ENCODE measurements at regions not wholly inside any gene's neighbourhood (a gene's known extent, or its start where the extent isn't known, plus 50 kb on each side); places are given as distances from the start of the nearest gene placed in this dataset.

DNA sequence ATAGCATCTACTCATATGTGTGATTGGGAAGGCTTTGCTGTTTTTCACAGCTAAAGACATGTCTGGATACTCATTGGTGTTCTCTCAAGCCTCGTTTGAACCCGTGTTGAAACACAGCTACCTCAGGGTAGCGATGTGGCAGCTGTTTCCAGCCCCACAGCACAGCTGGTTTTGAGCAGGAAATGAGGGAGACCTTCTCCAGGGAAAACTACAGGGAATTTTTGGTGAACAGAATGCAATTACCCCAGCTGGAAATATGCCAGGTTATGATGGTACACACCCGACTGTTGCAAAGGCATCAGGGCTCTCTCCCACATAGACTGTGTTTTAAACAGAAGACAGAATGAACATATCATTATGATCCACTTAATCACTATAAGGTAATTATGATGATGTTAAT is 828.9 kb downstream of the VRK1 start:
- Histone ChIP-seq H3K9me3 (ENCODE audit: control insufficient read depth in 3 of 3, low read length in 3 of 3) (no peaks in the 10 kb centered on the region), H3K4me1 (ENCODE audit: control insufficient read depth in 3 of 3, insufficient read depth in 3 of 3, low read length in 3 of 3) (no peaks in the 10 kb centered on the region), H3K27me3 (ENCODE audit: control insufficient read depth in 3 of 3, insufficient read depth in 3 of 3, low read length in 3 of 3) (no peaks in the 10 kb centered on the region), H3K9ac (ENCODE audit: low read depth in 1 of 3, low read length in 3 of 3) (no peak overlapping the region), H3K4me3 (ENCODE audit: low read length in 3 of 3) (no peak overlapping the region), H3K27ac (ENCODE audit: low read depth, low read length) (no peak overlapping the region), H3K36me3 (ENCODE audit: control insufficient read depth in 3 of 3, insufficient read depth in 3 of 3, low read length in 3 of 3) (no peaks in the 10 kb centered on the region)

DNA sequence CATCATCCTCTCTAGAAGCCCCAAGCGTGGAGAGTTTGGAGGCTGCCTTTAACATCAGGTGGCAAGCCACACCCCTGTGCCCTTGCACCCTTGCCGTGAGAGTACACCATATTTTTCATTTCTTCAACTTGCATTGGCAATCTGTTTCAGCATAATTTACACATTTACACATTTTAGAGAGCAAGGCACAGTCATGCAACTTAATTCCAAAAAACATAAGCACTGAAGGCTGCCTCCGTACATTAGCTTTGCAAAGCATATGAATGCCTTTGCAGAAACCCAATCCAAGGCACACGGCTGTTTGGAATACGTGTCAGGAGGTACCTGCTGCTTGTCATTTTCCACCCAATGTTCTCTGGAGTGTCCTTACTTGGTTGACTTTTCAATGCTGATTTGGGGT is 833.1 kb downstream of the VRK1 start:
- Histone ChIP-seq H3K27me3 (ENCODE audit: control insufficient read depth in 3 of 3, insufficient read depth in 3 of 3, low read length in 3 of 3) (no peaks in the 10 kb centered on the region), H3K27ac (ENCODE audit: low read depth, low read length) (no peak overlapping the region), H3K9me3 (ENCODE audit: control insufficient read depth in 3 of 3, low read length in 3 of 3) (no peaks in the 10 kb centered on the region), H3K4me3 (ENCODE audit: low read length in 3 of 3) (no peak overlapping the region), H3K36me3 (ENCODE audit: control insufficient read depth in 3 of 3, insufficient read depth in 3 of 3, low read length in 3 of 3) (no peaks in the 10 kb centered on the region), H3K4me1 (ENCODE audit: control insufficient read depth in 3 of 3, insufficient read depth in 3 of 3, low read length in 3 of 3) (no peaks in the 10 kb centered on the region), H3K9ac (ENCODE audit: low read depth in 1 of 3, low read length in 3 of 3) (no peak overlapping the region)

DNA sequence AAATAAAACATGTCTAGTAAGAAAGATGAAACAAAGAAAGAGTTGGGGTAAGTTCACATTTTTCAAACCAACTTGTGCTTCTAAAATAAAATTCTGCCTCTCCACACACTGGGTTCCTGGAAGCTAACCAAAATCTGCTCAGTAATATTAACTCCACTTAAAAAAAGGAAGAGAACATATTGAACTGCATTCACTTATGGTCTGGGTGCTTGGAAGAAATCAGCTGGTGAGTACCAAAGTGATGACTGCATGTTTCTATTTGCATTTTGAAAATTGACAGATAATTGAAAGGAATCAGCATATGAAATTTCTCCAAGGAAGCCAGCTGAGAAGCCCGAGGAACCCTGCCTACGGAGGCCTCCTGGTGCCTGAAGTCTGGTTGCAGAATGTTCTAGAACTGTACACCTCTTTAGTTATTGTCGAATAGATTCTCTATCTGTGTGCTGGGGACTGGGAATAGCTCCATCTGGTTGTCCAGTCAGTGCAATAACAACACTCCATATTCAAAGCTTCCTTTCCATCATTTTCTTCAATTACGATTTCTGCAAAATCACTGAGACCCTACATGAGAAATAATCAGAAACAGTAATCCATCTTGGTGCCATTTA is 836.1 kb downstream of the VRK1 start:
- Histone ChIP-seq H3K9ac (ENCODE audit: low read depth in 1 of 3, low read length in 3 of 3) (no peak overlapping the region), H3K4me1 (ENCODE audit: control insufficient read depth in 3 of 3, insufficient read depth in 3 of 3, low read length in 3 of 3) (no peaks in the 10 kb centered on the region), H3K9me3 (ENCODE audit: control insufficient read depth in 3 of 3, low read length in 3 of 3) (no peaks in the 10 kb centered on the region), H3K4me3 (ENCODE audit: low read length in 3 of 3) (no peak overlapping the region), H3K27me3 (ENCODE audit: control insufficient read depth in 3 of 3, insufficient read depth in 3 of 3, low read length in 3 of 3) (no peaks in the 10 kb centered on the region), H3K27ac (ENCODE audit: low read depth, low read length) (no peak overlapping the region), H3K36me3 (ENCODE audit: control insufficient read depth in 3 of 3, insufficient read depth in 3 of 3, low read length in 3 of 3) (no peaks in the 10 kb centered on the region)

DNA sequence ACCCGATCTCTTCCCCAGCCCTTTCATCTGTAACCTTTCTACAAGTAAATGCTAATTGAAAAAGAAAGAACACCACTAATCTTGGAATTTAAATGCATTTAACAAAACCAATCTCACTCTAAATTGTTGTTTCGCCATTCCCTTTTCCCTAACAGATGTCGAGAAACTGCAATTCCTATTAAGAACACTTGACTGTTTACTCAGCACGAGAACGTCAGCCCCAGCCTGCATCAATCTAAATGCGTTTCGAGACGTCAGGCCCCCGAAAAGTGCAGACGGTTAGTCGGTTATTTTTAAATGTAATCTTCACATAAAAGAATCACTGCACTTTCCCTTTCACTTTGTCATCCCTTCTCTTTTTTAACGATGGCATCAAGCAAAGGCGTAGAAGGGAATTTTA is 837.6 kb downstream of the VRK1 start:
- H3K36me3 ChIP-seq (ENCODE audit: control insufficient read depth in 3 of 3, insufficient read depth in 3 of 3, low read length in 3 of 3), result no peaks in the 10 kb centered on the region
- H3K9ac ChIP-seq (ENCODE audit: low read depth in 1 of 3, low read length in 3 of 3), result peak overlapping the region in 1 of 3 donors; percentile 18
- no peaks in the 10 kb centered on the region for H3K27me3 ChIP-seq (ENCODE audit: control insufficient read depth in 3 of 3, insufficient read depth in 3 of 3, low read length in 3 of 3)
- no peaks in the 10 kb centered on the region for H3K9me3 ChIP-seq (ENCODE audit: control insufficient read depth in 3 of 3, low read length in 3 of 3)
- H3K4me1 ChIP-seq (ENCODE audit: control insufficient read depth in 3 of 3, insufficient read depth in 3 of 3, low read length in 3 of 3), result no peaks in the 10 kb centered on the region
- no peak overlapping the region for H3K27ac ChIP-seq (ENCODE audit: low read depth, low read length)
- H3K4me3 ChIP-seq (ENCODE audit: low read length in 3 of 3), result peak overlapping the region; percentile 8 to 61 (median 53)

DNA sequence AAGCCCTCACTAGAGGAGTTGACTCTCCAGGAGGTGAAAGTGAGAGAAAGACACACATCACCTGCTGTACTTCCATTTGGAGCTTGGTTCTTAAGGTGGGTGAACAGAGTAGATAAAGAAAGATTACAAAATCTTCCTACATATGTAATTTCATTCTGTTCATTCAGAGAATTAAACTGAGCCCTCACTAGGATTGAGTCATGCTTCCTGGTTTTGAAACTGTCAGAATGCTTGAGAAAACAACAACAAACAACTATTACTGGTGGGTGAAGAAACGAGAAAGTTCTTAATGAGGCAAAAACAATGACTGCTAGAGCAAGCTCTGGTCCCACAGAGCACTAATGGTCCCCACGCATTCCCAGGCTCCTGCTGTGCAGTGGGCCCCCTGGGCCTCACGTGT is 841.7 kb downstream of the VRK1 start:
- no peak overlapping the region for H3K27ac ChIP-seq (ENCODE audit: low read depth, low read length)
- H3K4me1 ChIP-seq (ENCODE audit: control insufficient read depth in 3 of 3, insufficient read depth in 3 of 3, low read length in 3 of 3), result no peaks in the 10 kb centered on the region
- no peak overlapping the region for H3K4me3 ChIP-seq (ENCODE audit: low read length in 3 of 3)
- H3K9ac ChIP-seq (ENCODE audit: low read depth in 1 of 3, low read length in 3 of 3), result no peak overlapping the region
- H3K27me3 ChIP-seq (ENCODE audit: control insufficient read depth in 3 of 3, insufficient read depth in 3 of 3, low read length in 3 of 3), result no peaks in the 10 kb centered on the region
- H3K36me3 ChIP-seq (ENCODE audit: control insufficient read depth in 3 of 3, insufficient read depth in 3 of 3, low read length in 3 of 3), result no peaks in the 10 kb centered on the region
- H3K9me3 ChIP-seq (ENCODE audit: control insufficient read depth in 3 of 3, low read length in 3 of 3), result no peaks in the 10 kb centered on the region

DNA sequence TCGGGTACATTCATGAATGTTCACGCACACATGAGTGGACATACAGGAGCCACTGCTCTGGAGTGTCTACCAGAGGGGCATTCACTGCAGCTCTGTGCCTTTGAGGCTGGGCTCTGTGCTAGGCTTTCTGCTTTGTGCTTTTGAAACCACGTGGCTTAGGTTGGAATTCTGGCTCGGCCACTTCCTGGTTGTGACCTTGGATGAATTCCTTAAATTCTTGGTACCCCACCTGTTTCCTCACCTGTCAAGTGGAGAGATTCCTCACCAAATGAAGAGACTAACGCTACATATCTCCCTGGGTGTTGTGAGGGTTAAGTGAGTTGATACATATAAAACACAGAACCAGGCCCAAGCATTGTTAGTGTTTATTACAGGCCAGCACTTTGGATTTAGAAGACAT is 842.8 kb downstream of the VRK1 start:
- Histone ChIP-seq H3K4me3 (ENCODE audit: low read length in 3 of 3) (no peak overlapping the region), H3K27me3 (ENCODE audit: control insufficient read depth in 3 of 3, insufficient read depth in 3 of 3, low read length in 3 of 3) (no peaks in the 10 kb centered on the region), H3K9ac (ENCODE audit: low read depth in 1 of 3, low read length in 3 of 3) (no peak overlapping the region), H3K9me3 (ENCODE audit: control insufficient read depth in 3 of 3, low read length in 3 of 3) (no peaks in the 10 kb centered on the region), H3K36me3 (ENCODE audit: control insufficient read depth in 3 of 3, insufficient read depth in 3 of 3, low read length in 3 of 3) (no peaks in the 10 kb centered on the region), H3K4me1 (ENCODE audit: control insufficient read depth in 3 of 3, insufficient read depth in 3 of 3, low read length in 3 of 3) (no peaks in the 10 kb centered on the region), H3K27ac (ENCODE audit: low read depth, low read length) (no peak overlapping the region)

DNA sequence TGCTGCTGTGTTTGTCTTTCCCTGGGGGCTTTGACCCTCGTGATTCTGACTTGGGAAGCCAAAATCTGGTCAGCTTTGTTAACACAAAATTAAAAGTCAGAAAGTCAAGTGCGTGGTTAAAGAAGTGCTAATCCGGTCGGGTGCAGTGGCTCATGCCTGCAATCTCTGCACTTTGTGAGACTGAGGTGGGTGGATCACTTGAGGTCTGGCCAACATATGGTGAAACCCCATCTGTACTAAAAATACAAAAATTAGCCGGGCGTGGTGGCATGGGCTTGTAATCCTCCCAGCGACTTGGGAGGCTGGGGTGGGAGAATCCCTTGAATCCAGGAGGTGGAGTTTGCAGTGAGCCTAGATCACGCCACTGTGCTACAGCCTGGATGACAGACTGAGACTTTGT is 844.6 kb downstream of the VRK1 start:
- no peaks in the 10 kb centered on the region for H3K9me3 ChIP-seq (ENCODE audit: control insufficient read depth in 3 of 3, low read length in 3 of 3)
- H3K4me1 ChIP-seq (ENCODE audit: control insufficient read depth in 3 of 3, insufficient read depth in 3 of 3, low read length in 3 of 3), result no peaks in the 10 kb centered on the region
- no peak overlapping the region for H3K4me3 ChIP-seq (ENCODE audit: low read length in 3 of 3)
- H3K27me3 ChIP-seq (ENCODE audit: control insufficient read depth in 3 of 3, insufficient read depth in 3 of 3, low read length in 3 of 3), result no peaks in the 10 kb centered on the region
- no peak overlapping the region for H3K9ac ChIP-seq (ENCODE audit: low read depth in 1 of 3, low read length in 3 of 3)
- H3K27ac ChIP-seq (ENCODE audit: low read depth, low read length), result no peak overlapping the region
- no peaks in the 10 kb centered on the region for H3K36me3 ChIP-seq (ENCODE audit: control insufficient read depth in 3 of 3, insufficient read depth in 3 of 3, low read length in 3 of 3)

DNA sequence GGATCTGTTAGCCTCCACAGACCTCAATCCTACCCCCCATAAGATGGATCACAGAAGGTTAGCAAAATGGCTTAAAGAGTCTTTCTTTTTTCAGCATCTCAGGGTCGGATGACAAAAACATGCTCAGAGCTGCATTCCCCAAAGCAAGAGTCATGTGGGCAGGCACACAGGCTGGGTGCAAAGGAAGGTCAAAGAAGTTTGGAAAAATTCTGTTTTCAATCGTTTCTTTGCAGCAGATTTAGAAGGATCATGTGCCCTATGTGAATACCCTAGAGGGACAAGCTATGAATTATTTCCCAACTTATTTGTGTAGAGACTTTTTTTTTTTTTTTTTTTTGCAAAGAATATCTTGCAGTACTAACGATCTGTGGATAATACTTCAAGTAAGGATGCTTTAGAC is 845.4 kb downstream of the VRK1 start:
- no peaks in the 10 kb centered on the region for H3K4me1 ChIP-seq (ENCODE audit: control insufficient read depth in 3 of 3, insufficient read depth in 3 of 3, low read length in 3 of 3)
- H3K9ac ChIP-seq (ENCODE audit: low read depth in 1 of 3, low read length in 3 of 3), result no peak overlapping the region
- no peaks in the 10 kb centered on the region for H3K36me3 ChIP-seq (ENCODE audit: control insufficient read depth in 3 of 3, insufficient read depth in 3 of 3, low read length in 3 of 3)
- no peak overlapping the region for H3K4me3 ChIP-seq (ENCODE audit: low read length in 3 of 3)
- no peaks in the 10 kb centered on the region for H3K27me3 ChIP-seq (ENCODE audit: control insufficient read depth in 3 of 3, insufficient read depth in 3 of 3, low read length in 3 of 3)
- H3K9me3 ChIP-seq (ENCODE audit: control insufficient read depth in 3 of 3, low read length in 3 of 3), result no peaks in the 10 kb centered on the region
- H3K27ac ChIP-seq (ENCODE audit: low read depth, low read length), result no peak overlapping the region

DNA sequence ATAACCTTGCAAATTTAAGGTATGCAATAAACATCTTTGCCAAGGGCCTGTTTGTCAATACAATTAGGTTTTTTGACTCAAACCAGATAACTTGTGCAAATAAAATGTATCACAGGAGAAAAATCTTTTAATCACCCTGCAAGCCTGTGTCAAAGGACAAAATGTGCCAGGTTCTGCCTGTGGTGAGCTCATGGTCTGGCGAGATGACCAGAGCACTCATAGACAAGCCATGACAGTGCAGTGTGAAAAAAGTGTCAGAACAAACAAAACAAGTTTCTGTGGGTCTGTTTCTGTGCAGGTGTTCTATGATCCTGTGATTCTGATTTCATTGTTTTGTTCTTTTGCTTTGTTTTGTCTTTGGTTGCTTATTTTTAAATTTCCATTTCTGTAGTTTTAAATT is 847.2 kb downstream of the VRK1 start:
- Histone ChIP-seq H3K27ac (ENCODE audit: low read depth, low read length) (no peak overlapping the region), H3K4me3 (ENCODE audit: low read length in 3 of 3) (no peak overlapping the region), H3K9ac (ENCODE audit: low read depth in 1 of 3, low read length in 3 of 3) (no peak overlapping the region), H3K36me3 (ENCODE audit: control insufficient read depth in 3 of 3, insufficient read depth in 3 of 3, low read length in 3 of 3) (no peaks in the 10 kb centered on the region), H3K27me3 (ENCODE audit: control insufficient read depth in 3 of 3, insufficient read depth in 3 of 3, low read length in 3 of 3) (no peaks in the 10 kb centered on the region), H3K9me3 (ENCODE audit: control insufficient read depth in 3 of 3, low read length in 3 of 3) (no peaks in the 10 kb centered on the region), H3K4me1 (ENCODE audit: control insufficient read depth in 3 of 3, insufficient read depth in 3 of 3, low read length in 3 of 3) (no peaks in the 10 kb centered on the region)

DNA sequence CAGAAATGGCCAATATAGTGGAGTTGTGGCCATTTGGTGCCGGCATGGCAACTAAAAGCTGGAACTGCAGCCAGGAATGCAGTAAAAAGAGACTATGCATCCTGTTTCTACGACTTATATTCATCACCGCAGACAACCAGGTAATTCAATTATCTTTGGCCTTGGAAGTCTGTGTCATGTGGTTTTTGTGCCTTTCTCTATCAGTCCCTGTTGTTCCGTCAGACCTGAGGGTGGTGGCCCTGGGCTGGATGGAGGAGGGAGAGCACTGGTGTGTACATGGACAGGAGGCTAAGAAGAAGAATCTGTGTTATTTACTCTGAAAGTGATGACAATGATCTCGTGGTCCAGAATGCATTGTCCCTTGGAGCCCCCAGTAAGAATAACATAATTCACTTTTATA is 852.6 kb downstream of the VRK1 start:
- no peak overlapping the region for H3K9ac ChIP-seq (ENCODE audit: low read depth in 1 of 3, low read length in 3 of 3)
- H3K36me3 ChIP-seq (ENCODE audit: control insufficient read depth in 3 of 3, insufficient read depth in 3 of 3, low read length in 3 of 3), result no peaks in the 10 kb centered on the region
- H3K4me3 ChIP-seq (ENCODE audit: low read length in 3 of 3), result no peak overlapping the region
- peaks cover 0 to 2% (median 0%) of the 10 kb centered on the region in 3 donors for H3K27me3 ChIP-seq (ENCODE audit: control insufficient read depth in 3 of 3, insufficient read depth in 3 of 3, low read length in 3 of 3)
- no peaks in the 10 kb centered on the region for H3K9me3 ChIP-seq (ENCODE audit: control insufficient read depth in 3 of 3, low read length in 3 of 3)
- H3K4me1 ChIP-seq (ENCODE audit: control insufficient read depth in 3 of 3, insufficient read depth in 3 of 3, low read length in 3 of 3), result no peaks in the 10 kb centered on the region
- no peak overlapping the region for H3K27ac ChIP-seq (ENCODE audit: low read depth, low read length)

All from skeletal muscle tissue (tissue), 3 donors.